Astrocyte (in vitro differentiated cells and primary cell): ENCODE measurements at regions not wholly inside any gene's neighbourhood (a gene's known extent, or its start where the extent isn't known, plus 50 kb on each side); places are given as distances from the start of the nearest gene placed in this dataset.

ENCODE experiments used
- EZH2 ChIP-seq: IDR thresholded peaks from 2 replicates; pipeline ENCODE4 v1.6.1; 2012; ENCODE audit warnings: mild to moderate bottlenecking, low read length, inconsistent platforms; ENCODE audit not compliant: insufficient read depth
- TF ChIP-seq, protein P1 (sequence below): IDR thresholded peaks from 2 replicates; pipeline ENCODE4 v1.5.1; 2011; ENCODE audit warnings: low read depth, mild to moderate bottlenecking, inconsistent platforms, low read length, moderate library complexity; ENCODE audit not compliant: insufficient read depth

DNA sequence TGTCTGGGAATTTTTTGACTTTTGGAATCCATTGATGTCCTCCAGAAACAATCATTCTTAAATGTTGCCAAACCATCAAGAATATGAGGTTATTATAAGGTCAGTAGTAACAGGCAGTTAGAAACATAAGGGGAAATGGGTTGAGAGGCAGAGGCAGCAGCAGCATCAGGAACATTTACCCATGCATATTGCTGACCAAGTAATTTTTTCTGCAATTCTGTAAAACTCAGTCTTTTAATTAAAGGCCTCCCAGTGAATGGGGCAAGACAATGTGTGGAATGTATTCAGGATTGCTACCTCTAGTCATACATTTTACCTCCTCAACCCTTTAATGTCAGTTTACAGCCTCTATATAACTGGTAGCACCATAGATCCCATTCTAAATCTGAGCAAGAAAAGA is 66.5 kb upstream of the SKAP2 start:
- TF ChIP-seq, protein P1, sequence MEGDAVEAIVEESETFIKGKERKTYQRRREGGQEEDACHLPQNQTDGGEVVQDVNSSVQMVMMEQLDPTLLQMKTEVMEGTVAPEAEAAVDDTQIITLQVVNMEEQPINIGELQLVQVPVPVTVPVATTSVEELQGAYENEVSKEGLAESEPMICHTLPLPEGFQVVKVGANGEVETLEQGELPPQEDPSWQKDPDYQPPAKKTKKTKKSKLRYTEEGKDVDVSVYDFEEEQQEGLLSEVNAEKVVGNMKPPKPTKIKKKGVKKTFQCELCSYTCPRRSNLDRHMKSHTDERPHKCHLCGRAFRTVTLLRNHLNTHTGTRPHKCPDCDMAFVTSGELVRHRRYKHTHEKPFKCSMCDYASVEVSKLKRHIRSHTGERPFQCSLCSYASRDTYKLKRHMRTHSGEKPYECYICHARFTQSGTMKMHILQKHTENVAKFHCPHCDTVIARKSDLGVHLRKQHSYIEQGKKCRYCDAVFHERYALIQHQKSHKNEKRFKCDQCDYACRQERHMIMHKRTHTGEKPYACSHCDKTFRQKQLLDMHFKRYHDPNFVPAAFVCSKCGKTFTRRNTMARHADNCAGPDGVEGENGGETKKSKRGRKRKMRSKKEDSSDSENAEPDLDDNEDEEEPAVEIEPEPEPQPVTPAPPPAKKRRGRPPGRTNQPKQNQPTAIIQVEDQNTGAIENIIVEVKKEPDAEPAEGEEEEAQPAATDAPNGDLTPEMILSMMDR: no peak
- no peak for TF ChIP-seq EZH2
